ENCODE measurements at regions not wholly inside any gene's neighbourhood (a gene's known extent, or its start where the extent isn't known, plus 50 kb on each side); places are given as distances from the start of the nearest gene placed in this dataset.

DNA sequence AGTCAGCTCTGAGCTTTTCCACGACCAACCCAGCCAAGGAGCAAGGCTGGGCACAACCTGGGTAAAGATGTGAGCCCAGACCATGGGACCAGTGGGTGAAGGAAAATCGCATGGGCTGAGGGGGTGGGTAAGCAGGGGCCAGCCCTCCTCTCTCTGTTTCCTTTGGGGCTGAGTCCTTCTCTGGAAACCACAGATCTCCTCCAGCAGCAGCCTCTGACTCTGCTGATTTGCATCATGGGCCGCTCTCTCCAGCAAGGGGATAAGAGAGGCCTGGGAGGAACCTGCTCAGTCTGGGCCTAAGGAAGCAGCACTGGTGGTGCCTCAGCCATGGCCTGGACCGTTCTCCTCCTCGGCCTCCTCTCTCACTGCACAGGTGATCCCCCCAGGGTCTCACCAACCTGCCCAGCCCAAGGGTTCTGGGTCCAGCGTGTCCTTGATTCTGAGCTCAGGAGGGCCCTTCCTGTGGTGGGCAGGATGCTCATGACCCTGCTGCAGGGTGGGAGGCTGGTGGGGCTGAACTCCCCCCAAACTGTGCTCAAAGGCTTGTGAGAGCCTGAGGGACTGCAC lies 67.8 kb downstream of the GGTLC2 start:
- DNase-seq (ENCODE audit: low read depth in 2 of 2), result no peak
- no peak for TF ChIP-seq CTCF (IDR thresholded peaks at IDR 0.05; ENCODE audit: low read depth, low read length)
- no peak overlapping the region for H3K4me3 ChIP-seq (replicated peaks in 1 of 2; ENCODE audit: low read depth in 2 of 2, low read length in 2 of 2)

DNA sequence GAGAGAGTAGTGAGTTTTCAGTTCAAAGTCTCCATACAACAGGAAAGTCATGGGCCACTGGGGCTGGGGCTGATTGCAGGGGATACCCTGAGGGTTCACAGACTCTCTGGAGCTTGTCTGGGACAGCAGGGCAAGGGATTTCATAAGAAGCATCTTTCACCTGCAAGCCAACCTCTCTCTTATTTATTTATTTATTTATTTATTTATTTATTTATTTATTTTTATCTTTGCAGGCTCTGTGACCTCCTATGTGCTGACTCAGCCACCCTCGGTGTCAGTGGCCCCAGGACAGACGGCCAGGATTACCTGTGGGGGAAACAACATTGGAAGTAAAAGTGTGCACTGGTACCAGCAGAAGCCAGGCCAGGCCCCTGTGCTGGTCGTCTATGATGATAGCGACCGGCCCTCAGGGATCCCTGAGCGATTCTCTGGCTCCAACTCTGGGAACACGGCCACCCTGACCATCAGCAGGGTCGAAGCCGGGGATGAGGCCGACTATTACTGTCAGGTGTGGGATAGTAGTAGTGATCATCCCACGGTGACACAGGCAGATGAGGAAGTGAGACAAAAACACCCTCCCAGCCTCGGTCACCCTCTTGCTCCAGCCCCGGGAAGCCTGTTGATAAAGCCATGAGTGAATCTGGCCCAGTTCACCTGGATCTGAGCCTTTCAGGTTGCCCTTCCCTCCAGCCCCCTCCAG lies 68.4 kb downstream of the GGTLC2 start:
- no peak overlapping the region for H3K4me3 ChIP-seq (replicated peaks in 1 of 2; ENCODE audit: low read depth in 2 of 2, low read length in 2 of 2)
- TF ChIP-seq CTCF (IDR thresholded peaks at IDR 0.05; ENCODE audit: low read depth, low read length), result no peak
- no peak for DNase-seq (ENCODE audit: low read depth in 2 of 2)

- H3K4me3 ChIP-seq (replicated peaks in 1 of 2; ENCODE audit: low read depth in 2 of 2, low read length in 2 of 2), result no peak overlapping the region
- DNase-seq (ENCODE audit: low read depth in 2 of 2), result no peak
- no peak for TF ChIP-seq CTCF (IDR thresholded peaks at IDR 0.05; ENCODE audit: low read depth, low read length)
Observed at GRCh38 chr22:22713416-22713815, 69.0 kb downstream of the GGTLC2 start.

DNA sequence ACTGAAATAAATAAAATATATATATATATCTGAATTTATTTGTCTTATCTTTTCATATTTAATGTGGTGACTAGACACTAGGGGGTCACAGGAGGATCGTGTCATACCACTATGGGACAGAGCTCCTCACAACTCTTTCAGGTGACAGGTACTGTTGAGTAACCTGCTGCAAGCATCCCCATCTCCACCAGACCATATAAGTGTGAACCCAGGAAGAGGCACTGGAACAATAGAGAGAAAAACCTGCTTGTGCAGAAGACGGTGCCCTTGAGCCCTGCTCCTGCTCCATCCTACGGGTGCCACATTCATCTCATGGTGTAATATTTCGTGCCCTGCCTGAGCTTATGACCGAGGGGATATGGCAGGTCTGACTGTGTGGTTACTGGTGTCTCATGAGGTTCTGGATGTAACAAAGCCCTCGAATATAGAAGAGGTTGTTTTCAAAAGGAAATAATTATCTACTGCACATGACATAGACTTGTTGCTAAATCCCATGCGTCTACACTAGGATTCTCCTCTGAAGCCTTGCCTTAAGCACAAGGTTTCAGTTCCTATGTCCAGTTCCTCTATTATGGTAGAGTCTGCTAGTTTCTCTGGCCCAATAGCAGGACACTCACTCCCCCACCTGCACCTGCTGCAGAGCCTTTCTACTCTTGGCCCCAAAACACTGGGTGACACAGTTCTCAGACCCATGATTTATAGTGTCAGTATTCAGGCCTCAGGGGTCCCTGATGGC lies 70.4 kb downstream of the GGTLC2 start:
- DNase-seq (ENCODE audit: low read depth in 2 of 2), result no peak

DNA sequence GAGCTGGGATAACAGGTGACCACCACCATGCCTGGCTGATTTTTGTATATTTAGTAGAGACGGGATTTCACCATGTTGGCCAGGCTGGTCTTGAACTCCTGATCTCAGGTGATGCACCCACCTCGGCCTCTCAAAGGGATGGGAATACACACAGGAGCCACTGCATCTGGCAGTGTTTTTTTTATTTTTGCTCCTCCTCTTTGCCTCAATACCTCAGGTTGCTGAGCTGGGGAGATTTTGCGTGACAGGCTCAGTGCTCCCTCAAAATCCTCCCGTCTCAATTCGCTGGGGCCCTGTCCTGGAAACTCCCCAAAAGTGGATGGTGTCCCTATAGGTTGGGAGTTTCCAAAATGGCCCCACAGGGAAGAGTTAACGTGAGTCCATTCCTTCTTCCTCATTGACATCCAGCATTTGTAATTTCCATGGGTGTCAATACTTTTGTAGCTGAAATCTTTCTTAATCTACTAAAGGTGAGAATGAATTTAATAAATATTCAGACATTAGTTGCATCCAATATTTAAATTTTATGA lies 71.8 kb downstream of the GGTLC2 start:
- H3K4me3 ChIP-seq (replicated peaks in 1 of 2; ENCODE audit: low read depth in 2 of 2, low read length in 2 of 2), result no peak overlapping the region
- DNase-seq (ENCODE audit: low read depth in 2 of 2), result no peak
- TF ChIP-seq CTCF (IDR thresholded peaks at IDR 0.05; ENCODE audit: low read depth, low read length), result no peak

More for the DNA sequence above, 70.4 kb downstream of the GGTLC2 start:
- H3K4me3 ChIP-seq (replicated peaks in 1 of 2; ENCODE audit: low read depth in 2 of 2, low read length in 2 of 2), result no peak overlapping the region
- TF ChIP-seq CTCF (IDR thresholded peaks at IDR 0.05; ENCODE audit: low read depth, low read length), result no peak

- no peak for TF ChIP-seq CTCF (IDR thresholded peaks at IDR 0.05; ENCODE audit: low read depth, low read length)
- no peak for DNase-seq (ENCODE audit: low read depth in 2 of 2)
- H3K4me3 ChIP-seq (replicated peaks in 1 of 2; ENCODE audit: low read depth in 2 of 2, low read length in 2 of 2), result no peak overlapping the region
Observed at GRCh38 chr22:22717664-22718063, 73.2 kb downstream of the GGTLC2 start.
